ENCODE measurements at regions not wholly inside any gene's neighbourhood (a gene's known extent, or its start where the extent isn't known, plus 50 kb on each side); places are given as distances from the start of the nearest gene placed in this dataset.

DNA sequence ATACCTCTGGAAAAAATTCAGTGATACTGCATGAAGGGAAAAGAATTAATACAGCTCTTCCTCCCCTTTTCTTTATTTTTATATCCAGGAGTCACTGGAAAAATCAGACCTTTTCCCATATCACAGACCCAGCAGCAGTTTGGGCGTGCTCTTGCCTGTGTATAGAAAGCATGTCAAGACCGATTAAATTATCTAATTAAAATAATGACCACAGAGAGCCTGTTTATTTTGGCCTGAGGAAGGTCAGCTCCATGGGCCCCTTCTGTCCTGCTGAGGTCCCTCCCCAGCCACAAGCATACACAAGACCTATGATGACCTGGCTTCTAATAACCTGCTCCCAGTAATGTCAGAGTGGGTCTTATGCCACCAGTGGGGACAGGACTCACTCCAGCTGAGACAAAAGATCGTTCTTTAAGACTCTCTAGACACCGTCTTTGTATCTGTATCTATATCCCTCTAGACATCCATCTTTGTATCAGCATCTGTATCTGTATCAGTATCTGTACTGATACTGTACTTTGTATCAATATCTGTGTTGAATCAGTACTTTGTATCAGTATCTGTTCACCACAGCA lies 147.8 kb downstream of the VAPA start (continued):
- TF ChIP-seq, protein P1, sequence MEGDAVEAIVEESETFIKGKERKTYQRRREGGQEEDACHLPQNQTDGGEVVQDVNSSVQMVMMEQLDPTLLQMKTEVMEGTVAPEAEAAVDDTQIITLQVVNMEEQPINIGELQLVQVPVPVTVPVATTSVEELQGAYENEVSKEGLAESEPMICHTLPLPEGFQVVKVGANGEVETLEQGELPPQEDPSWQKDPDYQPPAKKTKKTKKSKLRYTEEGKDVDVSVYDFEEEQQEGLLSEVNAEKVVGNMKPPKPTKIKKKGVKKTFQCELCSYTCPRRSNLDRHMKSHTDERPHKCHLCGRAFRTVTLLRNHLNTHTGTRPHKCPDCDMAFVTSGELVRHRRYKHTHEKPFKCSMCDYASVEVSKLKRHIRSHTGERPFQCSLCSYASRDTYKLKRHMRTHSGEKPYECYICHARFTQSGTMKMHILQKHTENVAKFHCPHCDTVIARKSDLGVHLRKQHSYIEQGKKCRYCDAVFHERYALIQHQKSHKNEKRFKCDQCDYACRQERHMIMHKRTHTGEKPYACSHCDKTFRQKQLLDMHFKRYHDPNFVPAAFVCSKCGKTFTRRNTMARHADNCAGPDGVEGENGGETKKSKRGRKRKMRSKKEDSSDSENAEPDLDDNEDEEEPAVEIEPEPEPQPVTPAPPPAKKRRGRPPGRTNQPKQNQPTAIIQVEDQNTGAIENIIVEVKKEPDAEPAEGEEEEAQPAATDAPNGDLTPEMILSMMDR (conservative IDR thresholded peaks at IDR 0.05; ENCODE audit: low read depth in 2 of 2), result no peak
- TF ChIP-seq, protein P2, sequence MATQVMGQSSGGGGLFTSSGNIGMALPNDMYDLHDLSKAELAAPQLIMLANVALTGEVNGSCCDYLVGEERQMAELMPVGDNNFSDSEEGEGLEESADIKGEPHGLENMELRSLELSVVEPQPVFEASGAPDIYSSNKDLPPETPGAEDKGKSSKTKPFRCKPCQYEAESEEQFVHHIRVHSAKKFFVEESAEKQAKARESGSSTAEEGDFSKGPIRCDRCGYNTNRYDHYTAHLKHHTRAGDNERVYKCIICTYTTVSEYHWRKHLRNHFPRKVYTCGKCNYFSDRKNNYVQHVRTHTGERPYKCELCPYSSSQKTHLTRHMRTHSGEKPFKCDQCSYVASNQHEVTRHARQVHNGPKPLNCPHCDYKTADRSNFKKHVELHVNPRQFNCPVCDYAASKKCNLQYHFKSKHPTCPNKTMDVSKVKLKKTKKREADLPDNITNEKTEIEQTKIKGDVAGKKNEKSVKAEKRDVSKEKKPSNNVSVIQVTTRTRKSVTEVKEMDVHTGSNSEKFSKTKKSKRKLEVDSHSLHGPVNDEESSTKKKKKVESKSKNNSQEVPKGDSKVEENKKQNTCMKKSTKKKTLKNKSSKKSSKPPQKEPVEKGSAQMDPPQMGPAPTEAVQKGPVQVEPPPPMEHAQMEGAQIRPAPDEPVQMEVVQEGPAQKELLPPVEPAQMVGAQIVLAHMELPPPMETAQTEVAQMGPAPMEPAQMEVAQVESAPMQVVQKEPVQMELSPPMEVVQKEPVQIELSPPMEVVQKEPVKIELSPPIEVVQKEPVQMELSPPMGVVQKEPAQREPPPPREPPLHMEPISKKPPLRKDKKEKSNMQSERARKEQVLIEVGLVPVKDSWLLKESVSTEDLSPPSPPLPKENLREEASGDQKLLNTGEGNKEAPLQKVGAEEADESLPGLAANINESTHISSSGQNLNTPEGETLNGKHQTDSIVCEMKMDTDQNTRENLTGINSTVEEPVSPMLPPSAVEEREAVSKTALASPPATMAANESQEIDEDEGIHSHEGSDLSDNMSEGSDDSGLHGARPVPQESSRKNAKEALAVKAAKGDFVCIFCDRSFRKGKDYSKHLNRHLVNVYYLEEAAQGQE (IDR thresholded peaks at IDR 0.05; ENCODE audit: unreplicated experiment), result no peak
- TF ChIP-seq ZNF114 (CRISPR knock-in tag; IDR thresholded peaks at IDR 0.05), result no peak
- no peak for TF ChIP-seq JUNB (IDR thresholded peaks at IDR 0.05; ENCODE audit: unreplicated experiment)
- no peak for TF ChIP-seq NANOG (IDR thresholded peaks at IDR 0.05; ENCODE audit: borderline replicate concordance)

DNA sequence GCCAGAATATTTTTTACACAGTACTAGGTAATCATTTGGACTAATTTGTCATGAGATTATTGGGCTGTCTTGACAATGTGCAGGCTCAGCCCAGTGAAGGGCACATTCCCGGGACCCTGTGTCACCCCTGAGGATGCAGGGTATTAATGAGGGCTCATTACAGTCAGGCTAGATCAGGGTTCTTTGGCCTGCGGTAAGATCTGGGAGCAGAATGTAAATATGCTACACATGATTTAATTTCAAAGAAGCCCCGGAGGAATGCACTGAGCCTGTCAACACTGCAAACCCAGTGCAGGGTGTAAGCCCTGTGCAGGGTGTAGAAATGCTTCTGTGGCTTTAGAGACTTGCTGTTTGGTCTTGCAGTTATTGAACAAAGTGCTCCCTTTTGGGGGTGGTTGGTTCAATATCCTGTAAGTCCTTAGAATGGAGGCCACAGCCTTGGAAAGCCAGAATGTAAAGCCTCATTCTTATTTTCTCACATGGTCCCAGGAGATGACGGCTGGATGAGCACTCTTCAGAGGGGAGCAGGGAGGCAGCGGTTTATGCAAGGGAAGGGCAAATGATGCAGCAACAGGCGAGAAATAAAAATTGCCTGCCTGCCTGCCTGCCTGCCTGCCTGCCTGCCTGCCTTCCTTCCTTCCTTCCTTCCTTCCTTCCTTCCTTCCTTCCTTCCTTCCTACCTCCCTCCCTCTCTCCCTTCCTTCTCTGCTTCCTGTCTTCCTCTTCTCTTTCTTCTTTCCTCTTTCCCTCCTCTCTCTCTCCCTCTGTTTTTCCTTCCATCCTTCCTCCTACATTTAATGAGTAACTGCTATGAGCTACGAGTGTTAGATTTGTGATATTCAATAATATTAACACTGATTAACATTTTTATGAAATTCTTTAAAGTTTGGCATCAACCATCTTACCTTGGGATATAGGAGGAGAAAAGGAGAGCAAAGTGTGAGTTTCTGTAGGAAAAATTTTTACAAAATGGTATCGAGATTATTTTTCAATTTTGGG lies 148.8 kb downstream of the VAPA start:
- H4K20me1 ChIP-seq (replicated peaks; ENCODE audit: insufficient read depth), result no peaks in the 10 kb centered on the region
- H3K36me3 ChIP-seq (ENCODE audit: insufficient read depth), result no peaks in the 10 kb centered on the region
- no peaks in the 10 kb centered on the region for H3K36me3 Mint-ChIP-seq (ENCODE audit: low read depth)
- no peak for DNase-seq (ENCODE audit: low spot score)
- 0 out of 2 replicates have a peak, but pooled peaks cover 4% of the 10 kb centered on the region for H3K4me1 ChIP-seq (ENCODE audit: insufficient read depth)
- no peak overlapping the region for H3K4me3 Mint-ChIP-seq
- H3K27ac Mint-ChIP-seq, result no peak overlapping the region
- H3K27me3 Mint-ChIP-seq (ENCODE audit: insufficient read depth, low read depth, poor library complexity), result no peaks in the 10 kb centered on the region
- no peak overlapping the region for H3K4me2 ChIP-seq
- H3K9me3 Mint-ChIP-seq, result no peaks in the 10 kb centered on the region
- no peak overlapping the region for H3K27ac ChIP-seq (ENCODE audit: low read depth)
- ATAC-seq, result no peak; the same call in 2 of the 3 replicates
- H3K27me3 ChIP-seq (ENCODE audit: insufficient read depth), result no peaks in the 10 kb centered on the region
- no peak overlapping the region for H3K4me3 ChIP-seq
- H3K9me2 ChIP-seq (ENCODE audit: insufficient read depth), result peaks cover 5% of the 10 kb centered on the region; the same call in 1 of the 2 replicates
- H3K79me2 ChIP-seq (replicated peaks; ENCODE audit: insufficient read depth), result no peaks in the 10 kb centered on the region
- H3F3A ChIP-seq (replicated peaks; ENCODE audit: low read depth), result no peaks in the 10 kb centered on the region
- peaks cover 27% of the 10 kb centered on the region for H3K4me1 Mint-ChIP-seq
- no peak overlapping the region for H2AFZ ChIP-seq
- TF ChIP-seq, protein P3, sequence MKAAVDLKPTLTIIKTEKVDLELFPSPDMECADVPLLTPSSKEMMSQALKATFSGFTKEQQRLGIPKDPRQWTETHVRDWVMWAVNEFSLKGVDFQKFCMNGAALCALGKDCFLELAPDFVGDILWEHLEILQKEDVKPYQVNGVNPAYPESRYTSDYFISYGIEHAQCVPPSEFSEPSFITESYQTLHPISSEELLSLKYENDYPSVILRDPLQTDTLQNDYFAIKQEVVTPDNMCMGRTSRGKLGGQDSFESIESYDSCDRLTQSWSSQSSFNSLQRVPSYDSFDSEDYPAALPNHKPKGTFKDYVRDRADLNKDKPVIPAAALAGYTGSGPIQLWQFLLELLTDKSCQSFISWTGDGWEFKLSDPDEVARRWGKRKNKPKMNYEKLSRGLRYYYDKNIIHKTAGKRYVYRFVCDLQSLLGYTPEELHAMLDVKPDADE (IDR thresholded peaks at IDR 0.05), result no peak
